Tibial nerve (tissue), 4 donors: ENCODE measurements at regions not wholly inside any gene's neighbourhood (a gene's known extent, or its start where the extent isn't known, plus 50 kb on each side); places are given as distances from the start of the nearest gene placed in this dataset.

Experiments
- DNase-seq, 2 donors: peaks; one replicate each; pipeline ENCODE4 v3.0.0-alpha.2; 2019; ENCODE audit warnings: low spot score in 2 of 2
- H3K27ac ChIP-seq, 4 donors: fragments of 200-600 bp; sonication (generic) in 3 of 4; one replicate each; pipeline ENCODE4 v1.5.1; 2017 to 2019; ENCODE audit warnings: mild to moderate bottlenecking in 1 of 4
- H3K27me3 ChIP-seq, 2 donors: fragments of 200-600 bp; sonication (generic) in 1 of 2; one replicate each; pipeline versions ENCODE4 v1.5.1 to v1.6.0; 2017 to 2019
- H3K36me3 ChIP-seq, 3 donors: fragments of 200-600 bp; sonication (generic); one replicate each; pipeline ENCODE4 v1.5.1; 2018 to 2019
- H3K4me1 ChIP-seq, 4 donors: fragments of 200-600 bp; sonication (generic) in 3 of 4; one replicate each; pipeline ENCODE4 v1.5.1; 2017 to 2019
- H3K4me3 ChIP-seq, 4 donors: fragments of 200-600 bp; sonication (generic) in 3 of 4; one replicate each; pipeline ENCODE4 v1.5.1; 2017 to 2019; ENCODE audit warnings: mild to moderate bottlenecking in 1 of 4, moderate library complexity in 1 of 4
- H3K9me3 ChIP-seq, 4 donors: fragments of 200-600 bp; sonication (generic) in 3 of 4; one replicate each; pipeline ENCODE4 v1.5.1; 2017 to 2019
- CTCF ChIP-seq, 5 experiments: fragments of 200-600 bp in 3 of 5; fragments of 450-650 bp in 2 of 5; sonication (generic) in 3 of 5; IDR thresholded peaks; one replicate each; pipeline ENCODE4 v1.5.1; 2016 to 2019; ENCODE audit warnings: antibody characterized with exemption in 5 of 5, mild to moderate bottlenecking in 3 of 5, moderate library complexity in 2 of 5
- EP300 ChIP-seq, 2 donors: sonication (generic); formaldehyde crosslinking; IDR thresholded peaks; one replicate each; pipeline ENCODE4 v1.6.1; 2017; ENCODE audit warnings: antibody characterized with exemption in 2 of 2, mild to moderate bottlenecking in 1 of 2
- POLR2A ChIP-seq, 2 donors: fragments of 450-650 bp; IDR thresholded peaks; one replicate each; pipeline ENCODE4 v1.6.1; 2017; ENCODE audit warnings: antibody characterized with exemption in 2 of 2, mild to moderate bottlenecking in 2 of 2, moderate library complexity in 2 of 2
- WGBS, 2 donors: methylation state at CpG; one replicate each; pipeline ENCODE4 v1.1.5; 2018; 5-methylcytosine and 5-hydroxymethylcytosine counted together

GRCh38 chr12:115144425-115144824 is 460.4 kb upstream of the TBX3 start:
- 55 to 57% methylated on average over 2 of the region's 2 CpGs for WGBS, 2 donors

GRCh38 chr12:115140981-115141655 is 457.1 kb upstream of the TBX3 start:
- H3K4me1 ChIP-seq, result no peaks in the 10 kb centered on the region
- no peaks in the 10 kb centered on the region for H3K9me3 ChIP-seq
- H3K27me3 ChIP-seq, result no peaks in the 10 kb centered on the region
- no peak overlapping the region for H3K4me3 ChIP-seq
- no peaks in the 10 kb centered on the region for H3K36me3 ChIP-seq
- DNase-seq, result no peak
- TF ChIP-seq POLR2A (IDR thresholded peaks at IDR 0.05) (no peak), EP300 (IDR thresholded peaks at IDR 0.05) (no peak), CTCF (IDR thresholded peaks at IDR 0.05) (no peak)
- no peak overlapping the region for H3K27ac ChIP-seq
- WGBS, 2 donors, result 69 to 71% methylated on average over 4 of the region's 4 CpGs

More at GRCh38 chr12:115144425-115144824, 460.4 kb upstream of the TBX3 start:
- Histone ChIP-seq H3K27ac (no peak overlapping the region), H3K4me1 (no peaks in the 10 kb centered on the region), H3K36me3 (no peaks in the 10 kb centered on the region), H3K9me3 (no peaks in the 10 kb centered on the region), H3K4me3 (no peak overlapping the region), H3K27me3 (no peaks in the 10 kb centered on the region)
- no peak for DNase-seq
- no peak for TF ChIP-seq EP300 (IDR thresholded peaks at IDR 0.05)
- no peak for TF ChIP-seq POLR2A (IDR thresholded peaks at IDR 0.05)
- TF ChIP-seq CTCF (IDR thresholded peaks at IDR 0.05), result no peak

GRCh38 chr12:115137812-115138521 is 454.0 kb upstream of the TBX3 start:
- no peak for DNase-seq
- Histone ChIP-seq H3K4me3 (no peak overlapping the region), H3K36me3 (no peaks in the 10 kb centered on the region), H3K27ac (no peak overlapping the region), H3K9me3 (no peaks in the 10 kb centered on the region), H3K27me3 (no peaks in the 10 kb centered on the region), H3K4me1 (peaks cover 0 to 5% (median 0%) of the 10 kb centered on the region in 4 donors)
- 90 to 91% methylated on average over 12 of the region's 12 CpGs for WGBS, 2 donors
- no peak for TF ChIP-seq EP300 (IDR thresholded peaks at IDR 0.05)
- no peak for TF ChIP-seq POLR2A (IDR thresholded peaks at IDR 0.05)
- TF ChIP-seq CTCF (IDR thresholded peaks at IDR 0.05), result no peak

GRCh38 chr12:115135800-115136211 is 451.8 kb upstream of the TBX3 start:
- no peak overlapping the region for H3K4me3 ChIP-seq
- no peak overlapping the region for H3K27ac ChIP-seq
- peaks cover 0 to 5% (median 0%) of the 10 kb centered on the region in 4 donors for H3K4me1 ChIP-seq
- peak; percentile 24 to 31 for DNase-seq
- no peaks in the 10 kb centered on the region for H3K36me3 ChIP-seq
- no peak for TF ChIP-seq EP300 (IDR thresholded peaks at IDR 0.05)
- no peak for TF ChIP-seq CTCF (IDR thresholded peaks at IDR 0.05)
- TF ChIP-seq POLR2A (IDR thresholded peaks at IDR 0.05), result no peak
- WGBS, 2 donors, result 5 to 13% methylated on average over 8 of the region's 8 CpGs
- no peaks in the 10 kb centered on the region for H3K27me3 ChIP-seq
- no peaks in the 10 kb centered on the region for H3K9me3 ChIP-seq

GRCh38 chr12:115134298-115134697 is 450.3 kb upstream of the TBX3 start:
- no peak for DNase-seq
- Histone ChIP-seq H3K27me3 (no peaks in the 10 kb centered on the region), H3K4me1 (peaks cover 0 to 5% (median 0%) of the 10 kb centered on the region in 4 donors), H3K4me3 (no peak overlapping the region), H3K27ac (no peak overlapping the region), H3K36me3 (no peaks in the 10 kb centered on the region), H3K9me3 (no peaks in the 10 kb centered on the region)
- TF ChIP-seq POLR2A (IDR thresholded peaks at IDR 0.05), result no peak
- TF ChIP-seq CTCF (IDR thresholded peaks at IDR 0.05), result no peak
- no peak for TF ChIP-seq EP300 (IDR thresholded peaks at IDR 0.05)
- WGBS, 2 donors, result 93 to 97% methylated on average over 1 of the region's 1 CpG
